HEK293T (cell line): ENCODE measurements at regions not wholly inside any gene's neighbourhood (a gene's known extent, or its start where the extent isn't known, plus 50 kb on each side); places are given as distances from the start of the nearest gene placed in this dataset.

Source experiments
- ARNT ChIP-seq: fragments of 450-650 bp; IDR thresholded peaks from 2 replicates; pipeline ENCODE4 v1.6.1; 2017; ENCODE audit warnings: mild to moderate bottlenecking
- BHLHE40 ChIP-seq: fragments of 450-650 bp; IDR thresholded peaks from 2 replicates; pipeline ENCODE4 v1.6.1; 2016; ENCODE audit warnings: mild to moderate bottlenecking, moderate library complexity, borderline replicate concordance
- ELF4 ChIP-seq: fragments of 450-650 bp; IDR thresholded peaks from 2 replicates; pipeline ENCODE4 v1.6.1; 2017; ENCODE audit warnings: antibody characterized with exemption
- FOXA1 ChIP-seq: fragments of 450-650 bp; IDR thresholded peaks from 2 replicates; pipeline ENCODE4 v1.6.1; 2016; ENCODE audit warnings: mild to moderate bottlenecking
- FOXK2 ChIP-seq: fragments of 450-650 bp; IDR thresholded peaks from 2 replicates; pipeline ENCODE4 v1.6.1; 2016; ENCODE audit warnings: mild to moderate bottlenecking
- FOXM1 ChIP-seq: fragments of 450-650 bp; IDR thresholded peaks from 2 replicates; pipeline ENCODE4 v1.6.1; 2017; ENCODE audit warnings: mild to moderate bottlenecking, borderline replicate concordance
- L3MBTL2 ChIP-seq: fragments of 450-650 bp; conservative IDR thresholded peaks from 2 replicates; pipeline ENCODE4 v1.6.1; 2016; ENCODE audit warnings: mild to moderate bottlenecking
- LEF1 ChIP-seq: fragments of 450-650 bp; IDR thresholded peaks from 2 replicates; pipeline ENCODE4 v1.6.1; 2017; ENCODE audit warnings: mild to moderate bottlenecking, borderline replicate concordance
- SP1 ChIP-seq: fragments of 450-650 bp; IDR thresholded peaks from 2 replicates; pipeline ENCODE4 v1.6.1; 2017
- SUZ12 ChIP-seq: fragments of 450-650 bp; IDR thresholded peaks from 2 replicates; pipeline ENCODE4 v1.6.1; 2016; ENCODE audit warnings: mild to moderate bottlenecking
- TARDBP ChIP-seq: fragments of 450-650 bp; IDR thresholded peaks from 2 replicates; pipeline ENCODE4 v1.6.1; 2016
- ZNF384 ChIP-seq: fragments of 450-650 bp; IDR thresholded peaks from 2 replicates; pipeline ENCODE4 v1.6.1; 2016

DNA sequence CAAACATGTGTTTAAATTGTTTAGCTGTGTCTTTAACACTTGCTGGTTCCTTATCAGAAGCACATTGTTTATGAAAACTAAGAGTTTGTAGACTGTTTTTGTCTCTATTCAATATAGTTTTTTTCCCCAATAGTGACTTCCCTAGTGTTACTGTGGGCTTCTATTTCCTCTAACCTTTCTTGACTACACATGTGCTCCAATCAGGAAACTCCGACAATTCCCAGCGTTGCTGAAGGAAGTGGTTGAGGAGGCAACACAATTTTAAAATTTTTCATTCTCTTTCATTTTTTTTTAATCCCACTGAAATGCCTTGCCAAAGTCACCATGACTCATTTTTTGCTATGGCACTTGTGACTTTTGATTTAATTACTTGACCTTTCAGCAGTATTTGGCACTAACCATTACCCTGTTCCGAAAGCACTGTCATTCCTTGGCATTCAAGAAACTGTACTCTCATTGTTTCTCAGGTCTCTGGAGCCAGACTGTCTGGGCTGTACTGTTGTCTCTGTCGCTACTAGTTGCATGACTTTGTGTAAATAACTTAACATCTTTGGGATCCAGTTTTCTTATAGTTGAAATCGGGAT is 67.6 kb upstream of the FREM3 start:
- no peak for TF ChIP-seq ARNT
- TF ChIP-seq BHLHE40: no peak
- no peak for TF ChIP-seq TARDBP
- no peak for TF ChIP-seq SUZ12
- no peak for TF ChIP-seq SP1
- no peak for TF ChIP-seq ZNF384
- TF ChIP-seq LEF1: no peak
- TF ChIP-seq FOXA1: no peak
- TF ChIP-seq FOXM1: no peak
- no peak for TF ChIP-seq L3MBTL2
- TF ChIP-seq ELF4: no peak
- no peak for TF ChIP-seq FOXK2
